ENCODE measurements at regions not wholly inside any gene's neighbourhood (a gene's known extent, or its start where the extent isn't known, plus 50 kb on each side); places are given as distances from the start of the nearest gene placed in this dataset.

DNA sequence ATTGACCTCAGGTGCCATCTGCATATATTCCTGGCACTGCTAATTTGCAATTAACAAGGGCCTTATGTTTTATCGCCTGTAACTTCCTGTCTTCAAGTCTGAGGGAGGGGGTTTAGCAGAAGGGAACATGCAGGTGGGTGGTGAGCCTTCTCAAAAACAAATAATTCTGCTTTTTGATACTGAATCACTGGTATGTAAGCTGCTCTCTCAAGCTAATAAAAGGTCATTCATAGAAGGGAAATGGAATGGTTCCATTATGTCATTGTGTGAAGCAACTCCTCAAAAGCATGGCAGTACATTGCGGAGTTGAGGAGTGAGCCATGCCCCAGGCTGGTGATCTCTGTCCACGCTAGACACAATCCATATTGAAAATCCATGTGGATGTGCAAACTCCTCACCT lies 414.8 kb upstream of the ID2 start:
- intact Hi-C loops (cut with micrococcal nuclease): no loop called here
- in situ Hi-C loops (cut with MboI): no loop called here
- Histone ChIP-seq H3K9me1 (ENCODE audit: control insufficient read depth, insufficient read depth, low read length) (no peaks in the 10 kb centered on the region), H3K9ac (ENCODE audit: insufficient read depth in 1 of 2, low read depth in 2 of 2, low read length in 2 of 2) (no peak overlapping the region), H3K27ac (ENCODE audit: extremely low read depth, low read depth, low read length) (no peak overlapping the region), H3K9me3 (replicated peaks; ENCODE audit: control insufficient read depth, insufficient read depth, low read depth, low read length) (no peaks in the 10 kb centered on the region), H3K4me2 (ENCODE audit: insufficient read depth, low read length) (no peak overlapping the region), H3K4me3 (no peak overlapping the region), H3K4me1 (replicated peaks in 1 of 2; ENCODE audit: control insufficient read depth in 2 of 2, insufficient read depth in 2 of 2, low read length in 2 of 2) (no peaks in the 10 kb centered on the region), H3K79me2 (ENCODE audit: control insufficient read depth, insufficient read depth, low read length) (no peaks in the 10 kb centered on the region), H3K36me3 (ENCODE audit: control insufficient read depth, insufficient read depth, low read length) (no peaks in the 10 kb centered on the region), H3K27me3 (ENCODE audit: control insufficient read depth in 2 of 2, insufficient read depth in 2 of 2, low read length in 2 of 2) (peaks cover under 1 to 5% of the 10 kb centered on the region in 2 experiments; a peak in 2 of 5 replicates), H2AFZ (ENCODE audit: low read depth, low read length) (no peak overlapping the region), H4K20me1 (replicated peaks; ENCODE audit: control insufficient read depth, insufficient read depth, low read length) (no peaks in the 10 kb centered on the region)
- no peak for FAIRE-seq
- WGBS (ENCODE audit: insufficient coverage, low coverage, missing lambda C conversion rate): 0% methylated on average over 3 of the region's 3 CpGs
- BruUV-seq (replicated peaks): no TSS peak
- ATAC-seq: no peak
- DNase-seq (ENCODE audit: extremely low read depth in 1 of 4, low spot score in 3 of 4): no peak
- TF ChIP-seq ZNF121 (CRISPR knock-in tag; conservative IDR thresholded peaks at IDR 0.05): no peak
- no peak for TF ChIP-seq EHMT2 (IDR thresholded peaks at IDR 0.05)
- no peak for TF ChIP-seq KLF6 (CRISPR knock-in tag; IDR thresholded peaks at IDR 0.05; ENCODE audit: borderline replicate concordance)
- no peak for TF ChIP-seq TAF7 (tag; IDR thresholded peaks at IDR 0.05)
- no peak for TF ChIP-seq ZNF766 (CRISPR knock-in tag; conservative IDR thresholded peaks at IDR 0.05)
- TF ChIP-seq, protein P1, sequence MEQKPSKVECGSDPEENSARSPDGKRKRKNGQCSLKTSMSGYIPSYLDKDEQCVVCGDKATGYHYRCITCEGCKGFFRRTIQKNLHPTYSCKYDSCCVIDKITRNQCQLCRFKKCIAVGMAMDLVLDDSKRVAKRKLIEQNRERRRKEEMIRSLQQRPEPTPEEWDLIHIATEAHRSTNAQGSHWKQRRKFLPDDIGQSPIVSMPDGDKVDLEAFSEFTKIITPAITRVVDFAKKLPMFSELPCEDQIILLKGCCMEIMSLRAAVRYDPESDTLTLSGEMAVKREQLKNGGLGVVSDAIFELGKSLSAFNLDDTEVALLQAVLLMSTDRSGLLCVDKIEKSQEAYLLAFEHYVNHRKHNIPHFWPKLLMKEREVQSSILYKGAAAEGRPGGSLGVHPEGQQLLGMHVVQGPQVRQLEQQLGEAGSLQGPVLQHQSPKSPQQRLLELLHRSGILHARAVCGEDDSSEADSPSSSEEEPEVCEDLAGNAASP (IDR thresholded peaks at IDR 0.05): no peak
- TF ChIP-seq CSDE1 (IDR thresholded peaks at IDR 0.05): no peak
- TF ChIP-seq ZNF79 (CRISPR knock-in tag; IDR thresholded peaks at IDR 0.05; ENCODE audit: low read depth): no peak
- TF ChIP-seq FOXJ2 (tag; IDR thresholded peaks at IDR 0.05): no peak
- TF ChIP-seq IRF2 (CRISPR knock-in tag; IDR thresholded peaks at IDR 0.05): no peak
- TF ChIP-seq, protein P2, sequence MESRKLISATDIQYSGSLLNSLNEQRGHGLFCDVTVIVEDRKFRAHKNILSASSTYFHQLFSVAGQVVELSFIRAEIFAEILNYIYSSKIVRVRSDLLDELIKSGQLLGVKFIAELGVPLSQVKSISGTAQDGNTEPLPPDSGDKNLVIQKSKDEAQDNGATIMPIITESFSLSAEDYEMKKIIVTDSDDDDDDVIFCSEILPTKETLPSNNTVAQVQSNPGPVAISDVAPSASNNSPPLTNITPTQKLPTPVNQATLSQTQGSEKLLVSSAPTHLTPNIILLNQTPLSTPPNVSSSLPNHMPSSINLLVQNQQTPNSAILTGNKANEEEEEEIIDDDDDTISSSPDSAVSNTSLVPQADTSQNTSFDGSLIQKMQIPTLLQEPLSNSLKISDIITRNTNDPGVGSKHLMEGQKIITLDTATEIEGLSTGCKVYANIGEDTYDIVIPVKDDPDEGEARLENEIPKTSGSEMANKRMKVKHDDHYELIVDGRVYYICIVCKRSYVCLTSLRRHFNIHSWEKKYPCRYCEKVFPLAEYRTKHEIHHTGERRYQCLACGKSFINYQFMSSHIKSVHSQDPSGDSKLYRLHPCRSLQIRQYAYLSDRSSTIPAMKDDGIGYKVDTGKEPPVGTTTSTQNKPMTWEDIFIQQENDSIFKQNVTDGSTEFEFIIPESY (CRISPR knock-in tag; IDR thresholded peaks at IDR 0.05): no peak
- no peak for TF ChIP-seq ZNF583 (CRISPR knock-in tag; IDR thresholded peaks at IDR 0.05)
- no peak for TF ChIP-seq RCOR1 (IDR thresholded peaks at IDR 0.05; ENCODE audit: borderline replicate concordance in 1 of 2, low read depth in 2 of 2, low read length in 2 of 2)
- ChIA-PET POLR2A (interaction anchor here (0.6 kb wide), 2 partner anchors 269 to 525 kb away, joined by 3 read pairs; no protein-coding TSS in a partner anchor), CTCF (ENCODE audit: low intra/inter-chr PET ratio) (no interaction called here)

Measured in K562 (cell line).